ENCODE measurements at regions not wholly inside any gene's neighbourhood (a gene's known extent, or its start where the extent isn't known, plus 50 kb on each side); places are given as distances from the start of the nearest gene placed in this dataset.

- TF ChIP-seq CTCF (conservative IDR thresholded peaks at IDR 0.05; ENCODE audit: low read depth, low read length): no peak
- TF ChIP-seq RAD21 (IDR thresholded peaks at IDR 0.05; ENCODE audit: low read length): no peak
- no peak for TF ChIP-seq POLR2A (IDR thresholded peaks at IDR 0.05; ENCODE audit: low read depth, low read length)
- no peak for TF ChIP-seq MAFK (IDR thresholded peaks at IDR 0.05; ENCODE audit: low read depth, low read length)
- no peak for TF ChIP-seq CEBPB (IDR thresholded peaks at IDR 0.05; ENCODE audit: low read depth, low read length)
- TF ChIP-seq FOS (IDR thresholded peaks at IDR 0.05; ENCODE audit: low read depth, low read length): no peak
- no peak for TF ChIP-seq USF2 (IDR thresholded peaks at IDR 0.05; ENCODE audit: low read depth, low read length)
- TF ChIP-seq BHLHE40 (IDR thresholded peaks at IDR 0.05; ENCODE audit: low read depth, low read length): no peak
- no peak for TF ChIP-seq SMC3 (IDR thresholded peaks at IDR 0.05; ENCODE audit: low read depth, low read length)
- TF ChIP-seq, protein P1, sequence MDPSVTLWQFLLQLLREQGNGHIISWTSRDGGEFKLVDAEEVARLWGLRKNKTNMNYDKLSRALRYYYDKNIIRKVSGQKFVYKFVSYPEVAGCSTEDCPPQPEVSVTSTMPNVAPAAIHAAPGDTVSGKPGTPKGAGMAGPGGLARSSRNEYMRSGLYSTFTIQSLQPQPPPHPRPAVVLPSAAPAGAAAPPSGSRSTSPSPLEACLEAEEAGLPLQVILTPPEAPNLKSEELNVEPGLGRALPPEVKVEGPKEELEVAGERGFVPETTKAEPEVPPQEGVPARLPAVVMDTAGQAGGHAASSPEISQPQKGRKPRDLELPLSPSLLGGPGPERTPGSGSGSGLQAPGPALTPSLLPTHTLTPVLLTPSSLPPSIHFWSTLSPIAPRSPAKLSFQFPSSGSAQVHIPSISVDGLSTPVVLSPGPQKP (IDR thresholded peaks at IDR 0.05; ENCODE audit: borderline replicate concordance, low read depth, low read length): no peak
- no peak for TF ChIP-seq RFX5 (IDR thresholded peaks at IDR 0.05; ENCODE audit: low read depth, low read length)
Measured at GRCh38 chr15:69819371-69819770, 278.3 kb downstream of the TLE3 start.
